ENCODE measurements at regions not wholly inside any gene's neighbourhood (a gene's known extent, or its start where the extent isn't known, plus 50 kb on each side); places are given as distances from the start of the nearest gene placed in this dataset.
A peak's percentile ranks its signal among the peaks of the same experiment; 100 is the strongest.

GRCh38 chr7:85829817-85830432 is 643.1 kb upstream of the SEMA3D start:
- TF ChIP-seq POLR2A (IDR thresholded peaks at IDR 0.05) (no peak), CTCF (IDR thresholded peaks at IDR 0.05) (peak in 3 of 6 experiments; percentile 8 to 10 (median 9)), EP300 (IDR thresholded peaks at IDR 0.05) (no peak), POLR2AphosphoS5 (IDR thresholded peaks at IDR 0.05) (no peak)
